DND-41 (cell line): ENCODE measurements at regions not wholly inside any gene's neighbourhood (a gene's known extent, or its start where the extent isn't known, plus 50 kb on each side); places are given as distances from the start of the nearest gene placed in this dataset.

Experiments
- ATAC-seq: fragments of 200-7000 bp; cut with Tn5 transposase; 3 replicates; pipeline ENCODE4 v1.9.1; 2021; ENCODE audit warnings: low read depth; ENCODE audit not compliant: insufficient read depth
- DNase-seq: peaks from one replicate; pipeline ENCODE4 v3.0.0-alpha.2; 2020
- H2AFZ ChIP-seq: 2 replicates; pipeline ENCODE4 v1.6.0; 2012; ENCODE audit warnings: low read depth, low read length
- H3K27ac ChIP-seq: 2 replicates; pipeline ENCODE4 v1.5.1; 2012; ENCODE audit warnings: low read length, inconsistent platforms
- H3K27me3 ChIP-seq: fragments of 200-600 bp; sonication (generic); 2 replicates; pipeline ENCODE4 v1.6.0; 2012; ENCODE audit warnings: low read length, mild to moderate bottlenecking, inconsistent platforms; ENCODE audit not compliant: insufficient read depth, poor library complexity
- H3K36me3 ChIP-seq: 2 replicates; pipeline ENCODE4 v1.5.1; 2012; ENCODE audit warnings: low read length, inconsistent platforms; ENCODE audit not compliant: insufficient read depth
- H3K4me1 ChIP-seq: 2 replicates; pipeline ENCODE4 v1.5.1; 2012; ENCODE audit warnings: mild to moderate bottlenecking, low read length; ENCODE audit not compliant: insufficient read depth
- H3K4me2 ChIP-seq: 2 replicates; pipeline ENCODE4 v1.6.0; 2012; ENCODE audit warnings: mild to moderate bottlenecking, moderate library complexity, low read length, inconsistent platforms; ENCODE audit not compliant: insufficient read depth
- H3K4me3 ChIP-seq, 2 experiments: fragments of 200-600 bp in 1 of 2; shearing (Covaris generic) in 1 of 2; 2 replicates each; pipeline ENCODE4 v1.5.1; 2012 to 2016; ENCODE audit warnings: inconsistent platforms in 2 of 2, low read length in 2 of 2, mild to moderate bottlenecking in 2 of 2, low read depth in 1 of 2, moderate library complexity in 1 of 2
- H3K79me2 ChIP-seq: 2 replicates; pipeline ENCODE4 v1.6.0; 2012; ENCODE audit warnings: low read length, inconsistent platforms; ENCODE audit not compliant: insufficient read depth
- H3K9ac ChIP-seq: 2 replicates; pipeline ENCODE4 v1.6.0; 2012; ENCODE audit warnings: low read depth, mild to moderate bottlenecking, inconsistent platforms, low read length, moderate library complexity
- H3K9me3 ChIP-seq: 2 replicates; pipeline ENCODE4 v1.5.1; 2012; ENCODE audit warnings: low read length, moderate library complexity, mild to moderate bottlenecking, inconsistent platforms; ENCODE audit not compliant: insufficient read depth, severe bottlenecking
- H4K20me1 ChIP-seq: 2 replicates; pipeline ENCODE4 v1.6.0; 2012; ENCODE audit warnings: low read length; ENCODE audit not compliant: insufficient read depth
- EZH2 ChIP-seq: IDR thresholded peaks from 3 replicates; pipeline ENCODE4 v1.6.1; 2012; ENCODE audit warnings: borderline replicate concordance, low read depth, mild to moderate bottlenecking, moderate library complexity, low read length, inconsistent platforms; ENCODE audit not compliant: severe bottlenecking
- TF ChIP-seq, protein P1 (sequence below): IDR thresholded peaks from 2 replicates; pipeline ENCODE4 v1.5.1; 2012; ENCODE audit warnings: borderline replicate concordance, low read length, moderate library complexity, mild to moderate bottlenecking; ENCODE audit not compliant: poor library complexity, severe bottlenecking; ENCODE audit errors: extremely low read depth

DNA sequence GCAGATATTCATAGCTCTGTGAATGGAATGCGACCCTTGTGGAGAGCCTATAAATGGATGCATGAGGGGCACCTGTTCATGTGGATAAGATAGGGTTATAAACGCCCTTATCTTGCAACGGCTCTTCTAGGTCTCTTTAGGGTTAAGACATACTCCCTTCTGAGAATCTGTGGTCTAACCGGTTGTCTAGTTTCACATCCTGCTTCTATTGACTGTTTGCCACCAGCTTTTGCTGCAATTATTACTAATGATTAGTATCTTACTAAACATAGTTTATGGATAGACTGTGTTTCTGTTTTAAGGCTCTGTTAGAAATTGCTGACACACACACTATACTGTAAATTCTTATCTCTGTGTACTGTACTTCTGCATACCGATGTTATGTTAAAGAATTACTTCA, 198.9 kb upstream of the CYLC2 start:
- Histone ChIP-seq H3K9me3 (no peaks in the 10 kb centered on the region), H2AFZ (no peak overlapping the region), H3K36me3 (no peaks in the 10 kb centered on the region), H3K4me3 (no peak overlapping the region), H3K4me2 (no peak overlapping the region), H3K27me3 (no peaks in the 10 kb centered on the region), H3K4me1 (no peaks in the 10 kb centered on the region), H3K9ac (no peak overlapping the region), H3K27ac (no peak overlapping the region), H3K79me2 (no peaks in the 10 kb centered on the region), H4K20me1 (no peaks in the 10 kb centered on the region)
- TF ChIP-seq EZH2: no peak
- TF ChIP-seq, protein P1, sequence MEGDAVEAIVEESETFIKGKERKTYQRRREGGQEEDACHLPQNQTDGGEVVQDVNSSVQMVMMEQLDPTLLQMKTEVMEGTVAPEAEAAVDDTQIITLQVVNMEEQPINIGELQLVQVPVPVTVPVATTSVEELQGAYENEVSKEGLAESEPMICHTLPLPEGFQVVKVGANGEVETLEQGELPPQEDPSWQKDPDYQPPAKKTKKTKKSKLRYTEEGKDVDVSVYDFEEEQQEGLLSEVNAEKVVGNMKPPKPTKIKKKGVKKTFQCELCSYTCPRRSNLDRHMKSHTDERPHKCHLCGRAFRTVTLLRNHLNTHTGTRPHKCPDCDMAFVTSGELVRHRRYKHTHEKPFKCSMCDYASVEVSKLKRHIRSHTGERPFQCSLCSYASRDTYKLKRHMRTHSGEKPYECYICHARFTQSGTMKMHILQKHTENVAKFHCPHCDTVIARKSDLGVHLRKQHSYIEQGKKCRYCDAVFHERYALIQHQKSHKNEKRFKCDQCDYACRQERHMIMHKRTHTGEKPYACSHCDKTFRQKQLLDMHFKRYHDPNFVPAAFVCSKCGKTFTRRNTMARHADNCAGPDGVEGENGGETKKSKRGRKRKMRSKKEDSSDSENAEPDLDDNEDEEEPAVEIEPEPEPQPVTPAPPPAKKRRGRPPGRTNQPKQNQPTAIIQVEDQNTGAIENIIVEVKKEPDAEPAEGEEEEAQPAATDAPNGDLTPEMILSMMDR: no peak
- ATAC-seq (no peak), DNase-seq (no peak)

DNA sequence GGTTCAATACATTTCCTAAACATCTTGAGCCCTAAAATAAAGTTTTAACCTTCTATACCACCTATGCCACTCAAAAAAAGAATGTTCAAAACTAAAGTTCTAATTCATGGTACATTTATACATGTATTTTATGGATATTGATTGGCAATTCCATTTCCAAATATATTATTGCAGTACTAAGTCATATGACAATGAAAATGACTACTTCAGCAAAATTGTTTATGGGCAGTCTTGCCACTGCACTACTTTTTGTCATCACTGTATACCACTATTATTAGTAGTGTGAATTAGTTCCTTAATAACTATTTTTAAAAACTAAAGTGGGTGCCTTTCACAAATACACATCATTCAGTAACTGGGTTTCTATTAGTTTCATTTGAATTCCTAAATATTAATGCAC, 199.6 kb upstream of the CYLC2 start:
- Histone ChIP-seq H3K9me3 (no peaks in the 10 kb centered on the region), H3K9ac (no peak overlapping the region), H4K20me1 (no peaks in the 10 kb centered on the region), H3K4me2 (no peak overlapping the region), H3K4me1 (no peaks in the 10 kb centered on the region), H2AFZ (no peak overlapping the region), H3K36me3 (no peaks in the 10 kb centered on the region), H3K27me3 (no peaks in the 10 kb centered on the region), H3K79me2 (no peaks in the 10 kb centered on the region), H3K4me3 (no peak overlapping the region), H3K27ac (no peak overlapping the region)
- no peak for ATAC-seq
- TF ChIP-seq EZH2: no peak
- TF ChIP-seq, protein P1: no peak
- no peak for DNase-seq

DNA sequence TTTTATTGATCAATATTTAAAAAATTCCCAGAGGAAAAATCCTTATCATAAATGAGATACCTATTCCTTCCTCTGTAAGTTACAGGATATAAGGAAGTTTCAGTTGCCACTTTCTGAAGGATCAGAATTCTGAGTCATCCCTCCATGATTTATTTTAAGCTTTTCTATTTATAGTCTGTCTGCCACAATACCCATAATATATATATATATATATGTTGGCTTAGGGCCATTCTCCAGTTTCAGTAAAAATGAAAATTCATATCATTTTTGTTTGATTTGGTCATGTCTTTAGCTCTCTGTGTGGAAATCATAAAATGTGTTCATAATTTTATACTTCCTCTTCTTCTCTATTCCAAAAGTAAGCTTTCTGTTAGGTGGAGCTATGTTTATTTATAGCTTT, 215.8 kb upstream of the CYLC2 start:
- no peak overlapping the region for H3K9ac ChIP-seq
- DNase-seq: no peak
- no peak for TF ChIP-seq EZH2
- TF ChIP-seq, protein P1: no peak
- ATAC-seq: no peak
- H4K20me1 ChIP-seq: no peaks in the 10 kb centered on the region
- no peak overlapping the region for H3K4me3 ChIP-seq
- H3K36me3 ChIP-seq: no peaks in the 10 kb centered on the region
- H3K27ac ChIP-seq: no peak overlapping the region
- no peak overlapping the region for H3K4me2 ChIP-seq
- H3K79me2 ChIP-seq: no peaks in the 10 kb centered on the region
- H2AFZ ChIP-seq: no peak overlapping the region
- H3K4me1 ChIP-seq: no peaks in the 10 kb centered on the region
- H3K9me3 ChIP-seq: no peaks in the 10 kb centered on the region
- no peaks in the 10 kb centered on the region for H3K27me3 ChIP-seq

DNA sequence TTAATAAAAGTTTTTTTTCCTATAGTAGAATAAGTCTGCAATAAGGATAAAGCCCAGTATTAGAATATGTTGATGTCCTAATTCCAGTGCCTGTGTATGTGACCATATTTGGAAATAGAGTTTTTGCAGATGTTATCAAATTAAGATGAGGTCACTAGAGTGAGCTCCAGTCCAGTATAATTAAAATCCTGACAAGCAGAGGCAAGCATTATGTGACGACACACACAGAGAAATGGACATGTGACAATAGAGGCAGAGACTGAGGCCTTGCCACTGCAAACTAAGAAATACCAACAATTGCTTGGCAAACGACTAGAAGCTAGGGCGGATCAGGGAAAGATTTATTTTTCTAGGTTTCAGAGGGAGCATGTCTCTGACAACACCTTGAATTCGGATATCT, 216.4 kb upstream of the CYLC2 start:
- Histone ChIP-seq H3K9me3 (no peaks in the 10 kb centered on the region), H4K20me1 (no peaks in the 10 kb centered on the region), H3K79me2 (no peaks in the 10 kb centered on the region), H3K27ac (no peak overlapping the region), H3K9ac (no peak overlapping the region), H3K4me2 (no peak overlapping the region), H3K27me3 (no peaks in the 10 kb centered on the region), H2AFZ (no peak overlapping the region), H3K4me1 (no peaks in the 10 kb centered on the region), H3K4me3 (no peak overlapping the region), H3K36me3 (no peaks in the 10 kb centered on the region)
- DNase-seq (no peak), ATAC-seq (no peak)
- TF ChIP-seq, protein P1: no peak
- TF ChIP-seq EZH2: no peak
